ENCODE measurements at regions not wholly inside any gene's neighbourhood (a gene's known extent, or its start where the extent isn't known, plus 50 kb on each side); places are given as distances from the start of the nearest gene placed in this dataset.
"Not testable (repeated sequence)": the region's sequence is repeated elsewhere in the genome, so short reads cannot be mapped to it uniquely, and the experiment has no call there.

GRCh38 chr18:27382567-27383216, 197.6 kb upstream of the CHST9 start:
- DNase-seq (ENCODE audit: low spot score), result no peak

- DNase-seq (ENCODE audit: low spot score), result peak; percentile 99
Measured at GRCh38 chr18:27378431-27379095, 193.5 kb upstream of the CHST9 start.

- peak; percentile 91 for DNase-seq (ENCODE audit: low spot score)
Measured at GRCh38 chr18:27377251-27377650, 192.1 kb upstream of the CHST9 start.

GRCh38 chr18:27372386-27372785, 187.3 kb upstream of the CHST9 start:
- DNase-seq (ENCODE audit: low spot score), result no peak

- DNase-seq (ENCODE audit: low spot score), result no peak
Measured at GRCh38 chr18:27366665-27367064, 181.6 kb upstream of the CHST9 start.

- no peak for DNase-seq (ENCODE audit: low spot score)
Measured at GRCh38 chr18:27366151-27366550, 181.0 kb upstream of the CHST9 start.

GRCh38 chr18:27363872-27364271, 178.8 kb upstream of the CHST9 start:
- DNase-seq (ENCODE audit: low spot score), result peak; percentile 49

GRCh38 chr18:27361477-27361876, 176.4 kb upstream of the CHST9 start:
- DNase-seq (ENCODE audit: low spot score), result no peak

GRCh38 chr18:27355308-27355707, 170.2 kb upstream of the CHST9 start:
- DNase-seq (ENCODE audit: low spot score), result no peak

GRCh38 chr18:27353273-27353672, 168.2 kb upstream of the CHST9 start:
- no peak for DNase-seq (ENCODE audit: low spot score)

GRCh38 chr18:27349284-27349882, 164.3 kb upstream of the CHST9 start:
- no peak for DNase-seq (ENCODE audit: low spot score)

- DNase-seq (ENCODE audit: low spot score), result no peak
Measured at GRCh38 chr18:27331606-27332005, 146.5 kb upstream of the CHST9 start.

GRCh38 chr18:27314996-27315395, 129.9 kb upstream of the CHST9 start:
- DNase-seq (ENCODE audit: low spot score), result no peak

GRCh38 chr18:27313678-27314077, 128.6 kb upstream of the CHST9 start:
- DNase-seq (ENCODE audit: low spot score), result peak; percentile 4

GRCh38 chr18:27312853-27313252, 127.7 kb upstream of the CHST9 start:
- no peak for DNase-seq (ENCODE audit: low spot score)

- DNase-seq (ENCODE audit: low spot score), result no peak
Measured at GRCh38 chr18:27312153-27312552, 127.0 kb upstream of the CHST9 start.

GRCh38 chr18:27311114-27311513, 126.0 kb upstream of the CHST9 start:
- DNase-seq (ENCODE audit: low spot score), result no peak

- no peak for DNase-seq (ENCODE audit: low spot score)
Measured at GRCh38 chr18:27301615-27302378, 116.7 kb upstream of the CHST9 start.

- peak; percentile 30 for DNase-seq (ENCODE audit: low spot score)
Measured at GRCh38 chr18:27298214-27298804, 113.2 kb upstream of the CHST9 start.

- not testable (repeated sequence) for DNase-seq (ENCODE audit: low spot score)
Measured at GRCh38 chr18:27285973-27286562, 101.0 kb upstream of the CHST9 start.

- DNase-seq (ENCODE audit: low spot score), result no peak
Measured at GRCh38 chr18:27278131-27278530, 93.0 kb upstream of the CHST9 start.

GRCh38 chr18:27277554-27277953, 92.4 kb upstream of the CHST9 start:
- no peak for DNase-seq (ENCODE audit: low spot score)

Measured in kidney tubule cell (primary cell).